Fibroblast of upper back skin (primary cell): ENCODE measurements at regions not wholly inside any gene's neighbourhood (a gene's known extent, or its start where the extent isn't known, plus 50 kb on each side); places are given as distances from the start of the nearest gene placed in this dataset.

Source experiments
- DNase-seq: peaks from one replicate; pipeline ENCODE4 v3.0.0-alpha.2; 2013

DNA sequence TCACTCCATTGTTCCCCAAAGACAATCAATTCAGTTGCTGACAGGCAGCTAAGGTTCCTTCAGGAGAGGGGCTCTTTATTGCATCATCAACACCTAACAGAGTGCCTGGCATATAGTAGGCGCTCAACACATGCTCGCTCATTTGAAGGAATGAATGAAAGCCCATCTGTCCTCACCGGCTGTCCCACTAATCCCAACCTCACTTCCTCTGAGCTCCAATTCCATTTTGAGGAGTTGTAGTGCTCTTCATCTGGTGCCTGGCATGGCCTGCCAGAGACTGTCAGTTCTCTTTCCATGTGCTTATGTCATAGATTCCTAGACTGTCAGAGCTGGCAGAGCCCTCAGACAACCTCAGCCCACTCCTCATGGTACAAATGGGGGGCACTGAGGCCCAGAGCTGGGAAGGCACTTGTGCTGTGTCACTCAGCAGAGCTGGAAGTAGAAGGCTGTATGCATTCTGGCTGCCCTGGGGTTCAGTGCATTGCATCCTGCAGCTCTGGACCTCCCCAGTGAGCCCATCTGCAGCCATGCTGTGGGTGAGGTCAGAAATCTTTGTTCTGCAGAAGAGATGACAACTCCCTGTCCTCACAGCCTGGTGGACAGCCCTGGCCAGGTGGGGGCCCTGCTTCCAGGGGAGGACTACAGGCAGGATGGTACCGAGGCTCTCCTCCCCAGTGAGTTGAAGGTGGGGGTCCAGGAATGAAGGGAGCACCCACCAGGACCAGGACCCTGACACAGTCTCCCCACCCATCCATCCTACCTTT is 134.9 kb upstream of the PJA1 start:
- DNase-seq = no peak

GRCh38 chrX:69299285-69299684 is 134.0 kb upstream of the PJA1 start:
- no peak for DNase-seq

DNA sequence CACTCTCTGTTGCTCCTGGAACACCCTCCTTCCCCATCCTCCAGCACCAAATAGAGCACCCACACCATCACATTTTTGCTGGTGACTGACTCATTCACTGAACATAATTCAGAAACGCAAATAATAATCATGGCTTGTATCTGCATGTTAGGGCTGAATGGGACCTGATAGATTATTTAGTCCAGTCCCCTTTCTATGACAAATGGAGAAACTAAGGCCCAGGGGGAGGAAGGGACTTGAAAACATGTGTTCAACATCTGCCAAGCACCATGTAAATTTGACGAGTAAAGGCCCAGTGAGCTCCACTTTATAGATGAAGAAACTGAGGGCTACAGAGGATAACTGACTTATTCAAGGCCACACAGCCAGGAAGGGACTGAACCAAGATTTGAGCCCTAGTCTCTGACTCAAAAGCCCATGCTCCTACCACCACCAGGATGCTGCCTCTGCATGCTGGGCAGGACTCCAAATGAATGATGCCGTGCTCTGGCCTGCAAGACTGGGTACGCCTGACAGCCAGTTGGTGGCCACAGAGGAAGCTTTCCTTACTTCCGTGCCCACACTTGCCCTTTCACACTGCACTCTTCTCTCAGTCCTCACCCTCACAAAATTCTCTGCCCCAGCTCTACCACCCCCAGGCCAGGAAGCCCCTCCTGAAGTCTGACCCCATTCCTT is 133.3 kb upstream of the PJA1 start:
- DNase-seq = peak; percentile 26

DNA sequence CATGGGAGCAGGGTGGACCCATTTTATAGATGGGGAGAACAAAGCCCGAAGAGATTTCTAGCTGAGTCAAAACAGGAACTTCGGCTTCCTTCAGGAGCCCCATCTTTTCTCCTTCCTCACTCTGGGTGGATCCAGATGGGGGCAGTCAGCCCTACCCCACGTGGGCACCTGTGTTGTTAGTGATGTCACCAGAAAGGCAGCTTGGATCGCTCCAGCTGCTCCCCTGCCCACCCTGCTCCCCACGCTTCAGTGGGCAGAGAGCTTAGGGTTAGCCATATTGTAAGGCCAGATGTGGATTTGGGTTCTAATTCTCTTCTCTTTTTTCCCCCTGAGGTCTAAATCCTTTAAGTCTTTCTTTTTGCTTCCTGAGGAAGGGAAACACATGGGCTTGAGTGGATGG is 132.3 kb upstream of the PJA1 start:
- DNase-seq = no peak

DNA sequence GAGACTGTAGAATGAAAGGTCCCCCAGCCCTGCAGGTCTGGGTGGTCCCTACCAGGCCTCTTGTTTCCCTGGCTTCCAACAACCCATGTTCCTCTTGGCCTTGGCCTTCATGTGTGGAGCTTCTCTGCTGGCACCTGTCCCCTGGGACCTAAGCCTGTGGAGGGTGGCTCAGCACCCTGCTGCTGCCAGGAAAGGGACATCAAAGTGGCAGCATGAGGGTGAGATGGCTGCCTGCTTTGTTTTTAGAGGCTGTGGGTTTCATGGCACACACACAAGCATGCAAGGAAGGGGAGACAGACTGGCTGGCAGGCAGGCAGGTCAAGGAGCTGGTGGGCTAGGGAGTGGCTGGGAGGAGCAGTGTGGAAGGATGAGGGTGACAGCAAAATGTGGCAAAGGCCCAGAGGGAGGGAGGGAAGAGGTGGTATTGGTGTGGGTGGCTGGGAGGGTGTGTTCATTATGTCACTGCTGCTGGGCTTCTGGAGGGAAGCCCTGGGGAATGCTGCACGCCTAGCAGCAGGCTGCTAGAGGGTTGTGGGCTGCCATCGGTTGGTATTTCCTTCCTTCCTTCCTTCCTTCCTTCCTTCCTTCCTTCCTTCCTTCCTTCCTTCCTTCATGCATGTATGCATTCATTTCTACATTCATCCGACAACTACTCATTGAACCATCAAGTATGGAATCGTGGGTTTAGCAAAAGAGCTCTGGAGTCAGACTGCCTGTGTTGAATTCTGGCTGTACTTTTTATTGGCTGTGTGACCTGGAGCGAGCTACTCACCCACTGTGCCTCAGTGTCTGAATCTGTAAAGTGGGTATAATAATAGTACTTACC is 128.7 kb upstream of the PJA1 start:
- no peak for DNase-seq

- DNase-seq = no peak
Observed at GRCh38 chrX:69291116-69291515, 125.9 kb upstream of the PJA1 start.

GRCh38 chrX:69290292-69290691 is 125.0 kb upstream of the PJA1 start:
- DNase-seq = no peak

DNA sequence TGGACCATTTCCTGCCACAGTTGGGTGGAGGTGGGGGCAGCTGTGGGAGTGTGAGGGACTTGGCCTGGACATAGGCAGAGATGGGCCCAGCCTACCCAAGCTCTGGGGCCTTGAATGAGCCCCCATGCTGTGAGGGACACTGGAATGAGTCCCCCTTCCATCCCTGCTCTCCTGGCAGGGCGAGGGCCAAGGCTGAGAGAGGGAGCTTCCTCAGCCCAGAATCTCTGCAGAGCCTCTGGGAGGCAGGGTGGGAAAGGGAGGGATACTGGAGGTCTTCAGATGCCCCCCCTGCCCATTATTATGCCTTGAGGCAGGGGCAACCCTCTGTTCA is 124.5 kb upstream of the PJA1 start:
- no peak for DNase-seq

DNA sequence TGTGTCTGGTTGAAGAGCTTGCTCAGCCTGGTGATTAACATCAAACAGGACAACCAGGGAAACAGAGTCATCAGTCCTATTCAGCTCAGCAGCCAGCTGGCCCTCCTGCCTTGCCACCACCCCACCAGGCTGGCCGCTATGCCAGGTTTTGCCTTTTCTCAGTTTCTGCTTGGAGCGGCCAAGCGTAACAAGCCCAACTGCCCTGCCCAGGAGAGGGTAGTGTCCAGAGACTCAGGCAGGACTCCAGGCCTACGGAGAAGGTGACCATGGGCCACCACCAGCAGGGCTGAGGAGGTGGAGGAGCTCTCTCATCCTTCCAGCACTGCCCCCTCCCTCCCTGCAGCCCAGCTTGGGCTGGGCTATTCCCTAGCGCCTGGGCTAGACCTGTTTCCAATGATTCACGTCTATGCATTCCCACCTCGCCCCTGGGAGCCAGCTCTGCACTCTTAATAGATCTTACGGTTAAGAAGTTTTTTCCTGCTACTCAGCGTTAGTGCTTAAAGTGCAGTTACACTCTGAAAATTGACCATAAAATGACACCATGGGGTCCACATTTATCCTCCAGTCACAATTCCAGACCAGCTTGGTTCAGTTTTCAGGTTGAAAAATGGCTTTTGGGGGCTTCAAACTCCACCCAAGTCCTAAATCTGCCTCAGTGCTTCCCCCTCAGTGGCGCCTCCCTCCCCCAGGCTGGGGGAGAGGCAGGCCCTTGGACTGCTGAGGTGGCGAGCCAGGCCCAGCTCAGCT is 124.0 kb upstream of the PJA1 start:
- peak; percentile 62 for DNase-seq

GRCh38 chrX:69287095-69287494 is 121.8 kb upstream of the PJA1 start:
- DNase-seq = no peak

DNA sequence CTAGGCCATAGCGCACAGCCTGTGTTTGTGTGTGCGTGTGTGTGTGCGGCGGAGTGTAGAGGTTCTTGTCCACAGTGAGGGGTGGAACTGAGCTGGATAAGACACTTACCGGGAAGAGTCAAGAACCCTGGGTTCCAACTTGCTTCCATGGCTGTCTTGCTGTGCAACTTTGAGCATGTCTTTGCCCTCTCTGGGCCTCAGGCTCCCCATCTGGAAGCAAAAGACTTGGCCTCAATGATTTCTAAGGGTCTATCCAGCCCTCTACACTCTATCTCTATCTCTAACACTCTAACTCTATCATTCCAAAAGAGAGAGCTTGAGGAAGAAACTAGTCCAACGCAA is 121.3 kb upstream of the PJA1 start:
- no peak for DNase-seq

DNA sequence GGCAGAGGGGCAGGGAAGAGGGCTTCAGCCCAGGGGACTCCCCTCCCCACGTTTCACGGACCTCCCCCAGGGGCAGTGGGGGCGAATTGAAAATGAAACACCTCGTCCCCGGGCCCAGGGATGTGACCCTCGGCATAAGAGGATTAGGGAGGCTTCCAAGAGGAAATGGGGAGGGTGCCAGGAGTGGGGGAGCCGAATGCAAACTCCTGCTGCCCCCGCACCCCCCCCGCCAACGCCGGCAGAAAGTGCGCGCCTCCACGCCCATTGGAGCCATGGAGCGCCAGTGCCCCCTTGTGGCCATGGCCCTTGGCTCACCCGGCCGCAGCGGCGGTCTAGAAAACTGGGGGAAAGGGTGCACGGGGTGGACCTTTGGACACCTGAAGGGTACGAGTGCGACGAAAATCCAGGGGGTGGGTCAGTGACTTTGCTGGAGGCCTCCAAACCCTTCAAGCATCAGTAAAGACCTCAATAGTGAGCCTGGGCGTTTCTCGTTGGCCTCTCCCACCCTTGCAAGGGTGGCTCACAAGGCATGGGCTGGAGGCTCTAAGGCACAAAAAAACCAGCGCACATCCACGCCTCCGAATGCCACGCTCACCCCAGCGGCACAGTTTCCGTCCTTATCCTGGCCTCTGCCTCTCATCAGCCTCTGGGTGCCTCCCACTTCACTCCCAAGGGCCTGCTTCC is 120.8 kb upstream of the PJA1 start:
- DNase-seq = peak; percentile 45

GRCh38 chrX:69285401-69285877 is 120.2 kb upstream of the PJA1 start:
- DNase-seq = peak; percentile 48

- DNase-seq = no peak
Observed at GRCh38 chrX:69284491-69284890, 119.2 kb upstream of the PJA1 start.

DNA sequence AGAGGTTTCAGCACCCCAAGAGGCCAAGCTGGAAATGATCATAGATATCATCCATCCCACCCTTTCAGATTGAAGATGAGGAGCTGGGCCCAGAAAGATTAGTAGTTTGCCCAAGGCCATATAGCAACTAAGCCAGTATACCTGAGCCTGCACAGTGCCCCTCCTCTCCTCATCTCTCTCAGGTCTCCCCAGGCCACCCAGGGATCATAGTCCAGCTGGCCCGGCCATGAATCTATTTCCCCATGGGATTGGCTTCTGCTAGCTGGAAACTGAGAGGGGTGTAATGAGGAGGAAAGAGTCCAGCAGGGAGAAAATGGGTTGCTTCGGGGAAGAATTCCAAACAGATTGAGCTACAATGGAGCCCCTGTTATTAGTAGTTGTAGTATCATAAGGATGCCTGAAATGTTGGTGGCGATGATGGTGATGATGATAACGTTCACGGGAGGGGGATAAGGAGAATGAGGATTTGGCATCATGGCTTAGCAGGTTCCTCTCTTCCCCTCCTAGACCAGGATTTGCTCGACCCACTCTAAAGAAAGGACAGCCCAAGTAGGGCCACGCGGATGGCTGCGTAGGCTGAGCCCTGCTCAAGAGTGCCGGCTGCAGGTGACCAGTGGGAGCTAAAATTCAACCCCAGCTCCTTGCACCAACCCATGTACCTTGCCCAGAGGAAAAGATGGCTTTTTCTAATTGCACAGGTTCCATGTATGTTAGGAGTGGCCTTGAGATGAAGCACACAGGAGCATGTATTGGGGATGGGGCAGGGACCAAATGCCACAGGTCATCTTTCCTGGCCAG is 117.8 kb upstream of the PJA1 start:
- DNase-seq = no peak

DNA sequence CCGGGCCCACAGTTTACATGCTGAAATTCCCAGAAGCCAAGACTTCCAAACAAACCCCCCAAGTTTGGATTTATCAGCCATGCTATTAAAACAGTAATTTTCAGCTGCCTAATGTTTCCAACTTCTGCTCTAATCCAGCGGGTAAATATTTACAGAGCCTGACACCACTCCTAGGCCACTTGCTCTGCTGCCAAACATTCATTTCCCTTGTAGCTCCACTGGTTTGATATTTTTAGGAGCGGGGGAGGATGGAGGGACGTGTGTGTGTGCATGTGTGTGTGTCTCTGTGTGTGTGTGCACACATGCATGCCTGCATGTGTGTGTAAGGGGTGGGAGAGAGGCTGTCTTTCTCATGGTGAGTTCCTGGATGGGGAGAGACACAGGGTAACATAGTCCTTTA is 115.7 kb upstream of the PJA1 start:
- no peak for DNase-seq

DNA sequence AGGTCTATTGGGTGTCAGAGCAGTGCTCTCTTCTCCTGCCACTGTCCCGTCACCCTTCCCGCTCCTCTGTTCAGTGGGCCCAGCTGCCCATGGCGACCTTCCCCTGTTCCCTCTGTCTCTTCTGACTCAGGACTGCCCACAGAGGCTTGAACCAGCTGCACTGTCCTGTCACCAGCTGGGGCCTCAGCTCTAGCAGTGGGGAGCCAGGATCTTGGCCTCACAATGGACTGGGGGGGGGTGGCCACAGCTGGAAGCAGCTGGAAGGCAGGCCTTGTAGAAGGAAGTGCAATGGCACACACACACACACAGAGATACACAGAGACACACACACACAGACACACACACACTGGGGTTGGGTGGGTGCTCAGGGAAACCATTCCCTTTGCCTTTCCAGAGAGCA is 114.0 kb upstream of the PJA1 start:
- no peak for DNase-seq

GRCh38 chrX:69278031-69278687 is 112.9 kb upstream of the PJA1 start:
- no peak for DNase-seq

GRCh38 chrX:69277369-69277990 is 112.2 kb upstream of the PJA1 start:
- no peak for DNase-seq

DNA sequence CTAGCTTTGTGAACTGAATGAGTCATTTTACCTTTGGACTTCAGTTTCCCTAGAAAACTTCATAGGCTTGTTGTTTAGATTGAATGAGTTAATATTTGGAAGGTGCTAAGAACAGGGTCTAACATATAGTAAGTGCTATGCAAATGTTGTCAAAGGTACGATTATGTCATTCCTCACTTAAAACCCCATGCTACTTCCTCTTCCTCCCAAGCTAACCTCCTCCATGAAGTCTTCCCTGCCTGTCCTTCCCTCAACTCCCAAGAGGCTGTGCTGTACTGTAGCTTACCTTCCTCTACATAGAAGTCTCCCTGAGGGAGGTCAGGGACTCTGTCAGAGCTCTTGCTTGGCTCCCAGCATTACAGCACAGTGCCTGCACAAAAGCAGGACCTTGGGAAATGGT is 103.4 kb upstream of the PJA1 start:
- DNase-seq = no peak

DNA sequence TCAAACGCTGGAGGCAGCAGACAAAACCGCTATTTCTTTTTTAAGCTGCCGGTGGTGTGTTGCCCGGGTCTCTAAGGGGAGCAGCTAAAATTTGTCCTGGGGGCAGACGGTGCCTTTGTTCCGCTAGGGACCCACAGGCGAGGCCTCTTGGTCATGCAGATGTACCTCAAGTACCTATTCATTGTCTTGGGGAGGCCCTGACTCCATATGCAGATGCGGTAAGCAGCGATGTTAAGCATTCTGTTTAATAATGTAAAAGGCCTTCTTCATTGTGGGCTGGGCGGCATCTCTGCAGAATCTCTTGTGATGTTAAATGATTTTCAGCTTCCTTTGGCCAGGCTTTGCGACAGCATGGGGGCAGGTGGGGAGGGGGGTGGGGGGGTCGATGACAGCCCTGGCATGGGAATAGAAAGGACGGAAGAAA is 98.9 kb upstream of the PJA1 start:
- DNase-seq = no peak
